Naive thymus-derived CD8-positive, alpha-beta T cell (primary cell): ENCODE measurements at regions not wholly inside any gene's neighbourhood (a gene's known extent, or its start where the extent isn't known, plus 50 kb on each side); places are given as distances from the start of the nearest gene placed in this dataset.

Experiments used
- ATAC-seq, 2 donors: fragments of 150-1000 bp; cut with Tn5 transposase in 1 of 2; sonication (Bioruptor Pico), chemical (Tn5 transposase) in 1 of 2; 1 replicate in 1 of 2; 2 replicates in 1 of 2; pipeline ENCODE4 v1.10.0; 2021; ENCODE audit warnings: mild to moderate bottlenecking in 2 of 2, moderate library complexity in 2 of 2
- POLR2A ChIA-PET: fragments of 350-600 bp; sonication (Branson Sonifier 250); formaldehyde crosslinking; loops from one replicate; lab custom pipeline; 2021; ENCODE audit warnings: antibody characterized with exemption; lab: Charles Lee
- DNase-seq, 10 donors: peaks; one replicate each; pipeline versions ENCODE4 v3.0.0 to v3.0.0-alpha.2; 2020 to 2022
- H3K27ac Mint-ChIP-seq, 10 donors: one replicate each; pipeline ENCODE4 v1.8.0; 2020 to 2022; ENCODE audit warnings: mild to moderate bottlenecking in 10 of 10, mixed read lengths in 10 of 10, moderate library complexity in 4 of 10, inconsistent platforms in 1 of 10
- H3K27me3 Mint-ChIP-seq, 5 donors: one replicate each; pipeline ENCODE4 v1.8.0; 2021 to 2022; ENCODE audit warnings: mixed read lengths in 5 of 5
- H3K36me3 Mint-ChIP-seq, 3 donors: one replicate each; pipeline ENCODE4 v1.8.0; 2020 to 2022; ENCODE audit warnings: mixed read lengths in 3 of 3, mild to moderate bottlenecking in 2 of 3, inconsistent platforms in 1 of 3
- H3K4me1 Mint-ChIP-seq, 4 donors: one replicate each; pipeline ENCODE4 v1.8.0; 2021 to 2022; ENCODE audit warnings: mixed read lengths in 4 of 4
- H3K4me3 Mint-ChIP-seq, 10 donors: one replicate each; pipeline ENCODE4 v1.8.0; 2020 to 2022; ENCODE audit warnings: mild to moderate bottlenecking in 10 of 10, mixed read lengths in 10 of 10, moderate library complexity in 6 of 10, inconsistent platforms in 1 of 10
- H3K9me3 Mint-ChIP-seq, 9 donors: one replicate each; pipeline ENCODE4 v1.8.0; 2020 to 2022; ENCODE audit warnings: mixed read lengths in 9 of 9, mild to moderate bottlenecking in 3 of 9, inconsistent platforms in 1 of 9, moderate library complexity in 1 of 9

GRCh38 chr12:126396536-126396935, 1331.3 kb downstream of the AACS start:
- no peak for DNase-seq
- Mint-ChIP-seq H3K4me1 (peaks cover 0 to 2% (median 0%) of the 10 kb centered on the region in 4 donors), H3K36me3 (no peaks in the 10 kb centered on the region), H3K9me3 (peaks cover 0 to 5% (median 0%) of the 10 kb centered on the region in 9 donors), H3K27ac (no peak overlapping the region), H3K27me3 (no peaks in the 10 kb centered on the region), H3K4me3 (no peak overlapping the region)
- ATAC-seq = no peak
- POLR2A ChIA-PET = no interaction called here

- Mint-ChIP-seq H3K4me3 (no peak overlapping the region), H3K9me3 (peaks cover 0 to 5% (median 0%) of the 10 kb centered on the region in 9 donors), H3K27ac (peak overlapping the region in 1 of 10 donors; percentile 7), H3K27me3 (no peaks in the 10 kb centered on the region), H3K36me3 (no peaks in the 10 kb centered on the region), H3K4me1 (peaks cover 0 to 2% (median 0%) of the 10 kb centered on the region in 4 donors)
- ATAC-seq = no peak
- DNase-seq = no peak
- POLR2A ChIA-PET = no interaction called here
Observed at GRCh38 chr12:126397071-126397581, 1331.9 kb downstream of the AACS start.

- no peak for DNase-seq
- no peaks in the 10 kb centered on the region for H3K27me3 Mint-ChIP-seq
- ATAC-seq = no peak
- POLR2A ChIA-PET = no interaction called here
- no peaks in the 10 kb centered on the region for H3K36me3 Mint-ChIP-seq
- H3K9me3 Mint-ChIP-seq = peaks cover 0 to 4% (median 0%) of the 10 kb centered on the region in 9 donors
- H3K4me1 Mint-ChIP-seq = peaks cover 0 to 2% (median 0%) of the 10 kb centered on the region in 4 donors
- H3K27ac Mint-ChIP-seq = no peak overlapping the region
- H3K4me3 Mint-ChIP-seq = no peak overlapping the region
Observed at GRCh38 chr12:126397660-126398059, 1332.4 kb downstream of the AACS start.

GRCh38 chr12:126400831-126401230, 1335.6 kb downstream of the AACS start:
- Mint-ChIP-seq H3K4me1 (peaks cover 0 to 2% (median 0%) of the 10 kb centered on the region in 4 donors), H3K27me3 (no peaks in the 10 kb centered on the region), H3K9me3 (peaks cover 0 to 10% (median 0%) of the 10 kb centered on the region in 9 donors), H3K4me3 (no peak overlapping the region), H3K27ac (no peak overlapping the region), H3K36me3 (no peaks in the 10 kb centered on the region)
- DNase-seq (no peak), ATAC-seq (no peak)
- POLR2A ChIA-PET = no interaction called here

GRCh38 chr12:126404293-126404881, 1339.2 kb downstream of the AACS start:
- Mint-ChIP-seq H3K36me3 (no peaks in the 10 kb centered on the region), H3K4me1 (no peaks in the 10 kb centered on the region), H3K27me3 (no peaks in the 10 kb centered on the region), H3K4me3 (no peak overlapping the region), H3K9me3 (peaks cover 0 to 14% (median 2%) of the 10 kb centered on the region in 9 donors), H3K27ac (no peak overlapping the region)
- ATAC-seq = no peak
- POLR2A ChIA-PET = no interaction called here
- no peak for DNase-seq

- H3K4me3 Mint-ChIP-seq = no peak overlapping the region
- no peak overlapping the region for H3K27ac Mint-ChIP-seq
- peaks cover 0 to 10% (median 2%) of the 10 kb centered on the region in 9 donors for H3K9me3 Mint-ChIP-seq
- ATAC-seq (no peak), DNase-seq (no peak)
- POLR2A ChIA-PET = no interaction called here
- H3K36me3 Mint-ChIP-seq = no peaks in the 10 kb centered on the region
- peaks cover 0 to 1% (median 0%) of the 10 kb centered on the region in 5 donors for H3K27me3 Mint-ChIP-seq
- H3K4me1 Mint-ChIP-seq = no peaks in the 10 kb centered on the region
Observed at GRCh38 chr12:126418400-126418799, 1353.2 kb downstream of the AACS start.

GRCh38 chr12:126419131-126419530, 1353.9 kb downstream of the AACS start:
- POLR2A ChIA-PET = no interaction called here
- ATAC-seq = no peak
- H3K9me3 Mint-ChIP-seq = peaks cover 0 to 8% (median 2%) of the 10 kb centered on the region in 9 donors
- H3K4me3 Mint-ChIP-seq = no peak overlapping the region
- no peak overlapping the region for H3K27ac Mint-ChIP-seq
- H3K27me3 Mint-ChIP-seq = peaks cover 0 to 1% (median 0%) of the 10 kb centered on the region in 5 donors
- no peaks in the 10 kb centered on the region for H3K36me3 Mint-ChIP-seq
- DNase-seq = no peak
- no peaks in the 10 kb centered on the region for H3K4me1 Mint-ChIP-seq

GRCh38 chr12:126424696-126425095, 1359.5 kb downstream of the AACS start:
- Mint-ChIP-seq H3K27me3 (peaks cover 0 to 1% (median 0%) of the 10 kb centered on the region in 5 donors), H3K9me3 (peaks cover 0 to 20% (median 3%) of the 10 kb centered on the region in 9 donors), H3K27ac (no peak overlapping the region), H3K4me1 (no peaks in the 10 kb centered on the region), H3K4me3 (no peak overlapping the region), H3K36me3 (peaks cover 0 to 3% (median 0%) of the 10 kb centered on the region in 3 donors)
- POLR2A ChIA-PET = no interaction called here
- DNase-seq (no peak), ATAC-seq (no peak)

GRCh38 chr12:126425264-126425663, 1360.0 kb downstream of the AACS start:
- Mint-ChIP-seq H3K27me3 (peaks cover 0 to 1% (median 0%) of the 10 kb centered on the region in 5 donors), H3K27ac (no peak overlapping the region), H3K4me3 (no peak overlapping the region), H3K36me3 (peaks cover 0 to 4% (median 0%) of the 10 kb centered on the region in 3 donors), H3K9me3 (peaks cover 0 to 22% (median 4%) of the 10 kb centered on the region in 9 donors), H3K4me1 (no peaks in the 10 kb centered on the region)
- ATAC-seq (no peak), DNase-seq (no peak)
- POLR2A ChIA-PET = no interaction called here

GRCh38 chr12:126428769-126429168, 1363.5 kb downstream of the AACS start:
- H3K36me3 Mint-ChIP-seq = peaks cover 0 to 4% (median 0%) of the 10 kb centered on the region in 3 donors
- H3K9me3 Mint-ChIP-seq = peaks cover 4 to 31% (median 7%) of the 10 kb centered on the region in 9 donors
- no peak for DNase-seq
- no peaks in the 10 kb centered on the region for H3K4me1 Mint-ChIP-seq
- peaks cover 0 to 1% (median 0%) of the 10 kb centered on the region in 5 donors for H3K27me3 Mint-ChIP-seq
- H3K4me3 Mint-ChIP-seq = no peak overlapping the region
- no peak overlapping the region for H3K27ac Mint-ChIP-seq
- POLR2A ChIA-PET = no interaction called here
- no peak for ATAC-seq

GRCh38 chr12:126430921-126431320, 1365.7 kb downstream of the AACS start:
- Mint-ChIP-seq H3K27me3 (peaks cover 0 to 3% (median 0%) of the 10 kb centered on the region in 5 donors), H3K36me3 (peaks cover 0 to 4% (median 0%) of the 10 kb centered on the region in 3 donors), H3K27ac (no peak overlapping the region), H3K9me3 (peaks cover 2 to 37% (median 8%) of the 10 kb centered on the region in 9 donors), H3K4me1 (no peaks in the 10 kb centered on the region), H3K4me3 (no peak overlapping the region)
- ATAC-seq (no peak), DNase-seq (no peak)
- POLR2A ChIA-PET = no interaction called here

- Mint-ChIP-seq H3K9me3 (peaks cover 2 to 37% (median 8%) of the 10 kb centered on the region in 9 donors), H3K27ac (no peak overlapping the region), H3K36me3 (peaks cover 0 to 4% (median 0%) of the 10 kb centered on the region in 3 donors), H3K4me3 (no peak overlapping the region), H3K4me1 (no peaks in the 10 kb centered on the region), H3K27me3 (peaks cover 0 to 3% (median 0%) of the 10 kb centered on the region in 5 donors)
- POLR2A ChIA-PET = no interaction called here
- no peak for DNase-seq
- no peak for ATAC-seq
Observed at GRCh38 chr12:126431767-126432166, 1366.5 kb downstream of the AACS start.

- Mint-ChIP-seq H3K27ac (no peak overlapping the region), H3K4me3 (no peak overlapping the region), H3K27me3 (peaks cover 0 to 3% (median 0%) of the 10 kb centered on the region in 5 donors), H3K9me3 (peaks cover 2 to 35% (median 8%) of the 10 kb centered on the region in 9 donors), H3K4me1 (no peaks in the 10 kb centered on the region), H3K36me3 (peaks cover 0 to 4% (median 0%) of the 10 kb centered on the region in 3 donors)
- DNase-seq = no peak
- ATAC-seq = no peak
- POLR2A ChIA-PET = no interaction called here
Observed at GRCh38 chr12:126432780-126433179, 1367.5 kb downstream of the AACS start.
